Naive thymus-derived CD8-positive, alpha-beta T cell (primary cell): ENCODE measurements at regions not wholly inside any gene's neighbourhood (a gene's known extent, or its start where the extent isn't known, plus 50 kb on each side); places are given as distances from the start of the nearest gene placed in this dataset.

Experiments used
- ATAC-seq, 2 donors: fragments of 150-1000 bp; cut with Tn5 transposase in 1 of 2; sonication (Bioruptor Pico), chemical (Tn5 transposase) in 1 of 2; 1 replicate in 1 of 2; 2 replicates in 1 of 2; pipeline ENCODE4 v1.10.0; 2021; ENCODE audit warnings: mild to moderate bottlenecking in 2 of 2, moderate library complexity in 2 of 2
- POLR2A ChIA-PET: fragments of 350-600 bp; sonication (Branson Sonifier 250); formaldehyde crosslinking; loops from one replicate; lab custom pipeline; 2021; ENCODE audit warnings: antibody characterized with exemption; lab: Charles Lee
- DNase-seq, 10 donors: peaks; one replicate each; pipeline versions ENCODE4 v3.0.0 to v3.0.0-alpha.2; 2020 to 2022
- H3K27ac Mint-ChIP-seq, 10 donors: one replicate each; pipeline ENCODE4 v1.8.0; 2020 to 2022; ENCODE audit warnings: mild to moderate bottlenecking in 10 of 10, mixed read lengths in 10 of 10, moderate library complexity in 4 of 10, inconsistent platforms in 1 of 10
- H3K27me3 Mint-ChIP-seq, 5 donors: one replicate each; pipeline ENCODE4 v1.8.0; 2021 to 2022; ENCODE audit warnings: mixed read lengths in 5 of 5
- H3K36me3 Mint-ChIP-seq, 3 donors: one replicate each; pipeline ENCODE4 v1.8.0; 2020 to 2022; ENCODE audit warnings: mixed read lengths in 3 of 3, mild to moderate bottlenecking in 2 of 3, inconsistent platforms in 1 of 3
- H3K4me1 Mint-ChIP-seq, 4 donors: one replicate each; pipeline ENCODE4 v1.8.0; 2021 to 2022; ENCODE audit warnings: mixed read lengths in 4 of 4
- H3K4me3 Mint-ChIP-seq, 10 donors: one replicate each; pipeline ENCODE4 v1.8.0; 2020 to 2022; ENCODE audit warnings: mild to moderate bottlenecking in 10 of 10, mixed read lengths in 10 of 10, moderate library complexity in 6 of 10, inconsistent platforms in 1 of 10
- H3K9me3 Mint-ChIP-seq, 9 donors: one replicate each; pipeline ENCODE4 v1.8.0; 2020 to 2022; ENCODE audit warnings: mixed read lengths in 9 of 9, mild to moderate bottlenecking in 3 of 9, inconsistent platforms in 1 of 9, moderate library complexity in 1 of 9

DNA sequence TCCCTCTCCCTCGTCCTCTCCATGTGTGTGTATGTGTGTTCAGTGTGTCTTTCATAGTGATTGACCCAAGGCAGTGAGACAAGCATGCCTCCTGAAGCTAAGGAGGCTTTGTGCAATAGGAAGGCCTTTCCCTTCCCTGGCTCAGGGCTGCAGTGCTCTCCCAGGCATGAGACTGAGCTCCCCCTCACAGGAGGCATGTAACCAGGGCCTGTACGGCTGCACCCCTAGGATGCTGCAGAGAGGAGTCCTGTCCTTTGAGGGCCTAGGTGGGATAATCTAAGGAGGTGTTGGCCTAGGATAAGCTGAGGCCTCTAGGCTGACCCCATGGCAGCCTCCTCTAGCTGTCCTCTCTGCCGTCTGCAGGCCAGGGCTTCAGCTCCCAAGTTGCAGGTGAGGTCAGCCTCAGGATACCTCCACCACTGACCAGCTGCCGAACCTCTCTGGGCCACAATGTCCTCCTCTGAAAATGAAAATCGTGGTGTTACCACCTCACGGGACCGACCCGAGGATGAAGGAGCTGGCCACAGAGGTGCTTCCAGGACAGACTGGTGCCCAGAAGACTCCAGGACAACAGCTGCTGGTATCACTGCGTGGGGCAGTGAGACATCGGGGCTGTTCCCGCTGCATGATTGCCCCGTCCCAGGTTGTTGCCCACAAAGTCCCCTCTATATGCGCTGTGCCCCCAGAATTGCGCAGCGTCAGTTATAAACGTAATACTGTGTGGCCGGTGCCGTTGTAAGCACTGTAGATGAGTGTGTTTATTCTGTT, 129.6 kb downstream of the BARX1 start:
- POLR2A ChIA-PET, result no interaction called here
- Mint-ChIP-seq H3K9me3 (peaks cover 0 to 13% (median 0%) of the 10 kb centered on the region in 9 donors), H3K4me1 (peaks cover 6 to 17% (median 8%) of the 10 kb centered on the region in 4 donors), H3K36me3 (peaks cover 0 to 8% (median 0%) of the 10 kb centered on the region in 3 donors), H3K4me3 (no peak overlapping the region), H3K27me3 (peaks cover 21 to 95% (median 63%) of the 10 kb centered on the region in 5 donors), H3K27ac (no peak overlapping the region)
- DNase-seq (no peak), ATAC-seq (no peak)

DNA sequence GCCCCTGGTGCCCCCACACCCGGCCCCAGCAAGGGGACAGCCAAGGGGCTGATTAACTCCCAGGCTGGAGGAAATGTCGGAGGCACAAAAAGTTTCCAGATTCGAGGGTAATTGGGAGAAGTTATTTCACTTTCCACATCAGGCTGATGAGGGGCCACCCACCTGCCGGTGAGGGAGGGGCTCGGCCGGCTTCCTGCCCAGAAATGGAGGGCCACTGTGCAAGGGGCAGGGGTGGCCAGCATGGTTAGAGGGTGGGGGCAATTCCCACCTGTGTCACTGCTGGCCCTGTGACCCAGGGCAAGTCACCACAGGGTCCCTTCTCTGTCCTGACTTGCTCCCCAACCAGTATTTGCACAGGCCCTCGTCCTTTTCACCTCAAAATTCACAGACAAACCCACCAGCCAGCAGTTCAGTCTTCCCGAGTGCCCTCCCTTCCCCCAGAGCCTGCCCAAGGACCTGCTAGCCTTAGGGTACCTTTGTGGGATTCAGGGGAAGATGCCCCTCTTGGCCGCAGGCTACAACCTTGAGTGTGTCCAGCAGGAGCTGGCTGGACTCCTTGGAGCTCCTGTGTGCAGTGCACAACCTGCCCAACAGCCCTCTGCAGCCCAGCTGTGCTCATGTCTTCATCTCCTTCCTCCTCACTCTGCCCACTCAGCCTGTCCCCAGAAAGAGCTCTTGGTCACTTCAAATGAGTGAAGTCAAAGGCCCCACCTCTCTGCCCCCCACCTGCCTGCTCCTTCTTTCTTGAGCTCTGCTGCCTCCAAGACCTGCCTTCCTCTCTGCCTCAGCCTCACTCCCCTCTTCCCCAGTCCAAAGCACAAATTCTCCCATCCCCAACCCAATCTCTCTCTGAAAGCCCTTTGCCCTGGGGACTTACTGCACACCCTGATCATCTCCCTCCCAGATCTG, 130.5 kb downstream of the BARX1 start:
- POLR2A ChIA-PET, result no interaction called here
- Mint-ChIP-seq H3K36me3 (peaks cover 0 to 8% (median 0%) of the 10 kb centered on the region in 3 donors), H3K27me3 (peaks cover 25 to 95% (median 67%) of the 10 kb centered on the region in 5 donors)

DNA sequence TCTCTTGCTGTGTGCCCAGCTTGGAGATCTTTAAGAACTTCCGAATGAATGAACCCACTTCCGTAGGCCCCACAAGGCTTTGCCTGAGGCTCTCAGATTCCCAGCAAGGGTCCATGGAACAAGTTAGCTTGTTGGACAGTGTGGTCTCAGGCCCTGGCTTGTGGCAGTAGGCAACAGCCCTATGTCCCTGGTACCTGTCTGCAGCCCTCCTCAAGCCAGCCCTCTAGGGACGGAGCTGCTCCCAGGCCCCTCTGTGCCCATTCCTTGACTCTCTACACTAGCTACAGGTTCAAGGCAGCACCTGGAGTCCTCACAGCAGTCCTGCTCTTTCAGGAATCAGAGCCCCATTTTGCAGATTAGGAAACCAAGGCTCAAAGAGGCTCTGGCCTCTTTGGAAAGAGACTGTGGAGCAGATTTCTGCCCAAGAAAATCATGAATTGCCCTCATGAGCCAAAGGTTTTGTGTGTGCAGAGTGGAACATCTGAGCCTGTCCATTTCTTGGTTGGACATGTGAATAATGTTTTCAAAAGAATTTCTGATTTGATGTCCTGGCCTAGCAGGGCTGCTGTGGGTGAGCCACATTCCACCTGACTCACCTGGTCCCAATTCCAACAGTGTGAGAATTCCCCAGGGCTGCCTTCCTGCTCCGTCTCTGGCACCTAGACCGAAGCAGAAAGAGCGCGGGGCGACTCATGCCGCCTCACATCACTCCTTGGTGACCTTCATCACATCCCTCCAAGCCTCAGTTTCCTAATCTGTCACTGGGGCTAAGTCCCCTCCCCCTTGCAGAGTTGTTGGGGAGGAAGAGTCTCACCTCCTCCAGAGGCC, 131.7 kb downstream of the BARX1 start:
- Mint-ChIP-seq H3K27me3 (peaks cover 19 to 90% (median 61%) of the 10 kb centered on the region in 5 donors), H3K4me3 (no peak overlapping the region), H3K36me3 (peaks cover 0 to 8% (median 0%) of the 10 kb centered on the region in 3 donors), H3K9me3 (peaks cover 0 to 13% (median 0%) of the 10 kb centered on the region in 9 donors), H3K4me1 (peaks cover 6 to 17% (median 8%) of the 10 kb centered on the region in 4 donors), H3K27ac (no peak overlapping the region)
- POLR2A ChIA-PET, result no interaction called here
- DNase-seq, result no peak
- no peak for ATAC-seq

More for the DNA sequence above, 130.5 kb downstream of the BARX1 start:
- Mint-ChIP-seq H3K4me3 (no peak overlapping the region), H3K27ac (peak overlapping the region in 1 of 10 donors; percentile 71), H3K4me1 (peaks cover 6 to 17% (median 8%) of the 10 kb centered on the region in 4 donors), H3K9me3 (peaks cover 0 to 13% (median 0%) of the 10 kb centered on the region in 9 donors)
- DNase-seq, result no peak
- ATAC-seq, result no peak

DNA sequence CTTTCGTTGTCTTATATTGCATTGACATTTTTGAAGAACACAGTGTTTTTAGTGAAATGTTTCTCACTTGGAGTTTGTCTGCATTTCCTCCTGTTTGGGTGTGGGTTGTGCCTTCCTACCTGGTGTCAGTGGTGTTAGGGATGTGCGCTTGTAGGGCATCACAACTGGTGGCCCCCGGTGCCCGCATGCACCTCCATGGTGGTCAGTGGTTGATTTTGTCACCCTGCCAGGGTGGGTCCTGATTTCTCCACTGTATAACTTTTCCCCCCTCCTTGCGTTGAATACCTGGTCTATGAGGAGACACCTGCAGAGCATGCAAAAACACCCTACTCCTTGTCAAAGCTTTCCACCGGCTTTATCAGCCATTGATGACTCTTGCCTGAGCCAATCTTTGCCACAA, 132.9 kb downstream of the BARX1 start:
- Mint-ChIP-seq H3K27ac (no peak overlapping the region), H3K27me3 (peaks cover 19 to 90% (median 70%) of the 10 kb centered on the region in 5 donors), H3K9me3 (peaks cover 0 to 13% (median 0%) of the 10 kb centered on the region in 9 donors), H3K4me1 (peaks cover 6 to 12% (median 8%) of the 10 kb centered on the region in 4 donors), H3K36me3 (peaks cover 0 to 8% (median 0%) of the 10 kb centered on the region in 3 donors), H3K4me3 (no peak overlapping the region)
- ATAC-seq (no peak), DNase-seq (no peak)
- POLR2A ChIA-PET, result interaction anchor here (0.6 kb wide), 1 partner anchor 12 kb away, joined by 6 read pairs; no protein-coding TSS in a partner anchor

DNA sequence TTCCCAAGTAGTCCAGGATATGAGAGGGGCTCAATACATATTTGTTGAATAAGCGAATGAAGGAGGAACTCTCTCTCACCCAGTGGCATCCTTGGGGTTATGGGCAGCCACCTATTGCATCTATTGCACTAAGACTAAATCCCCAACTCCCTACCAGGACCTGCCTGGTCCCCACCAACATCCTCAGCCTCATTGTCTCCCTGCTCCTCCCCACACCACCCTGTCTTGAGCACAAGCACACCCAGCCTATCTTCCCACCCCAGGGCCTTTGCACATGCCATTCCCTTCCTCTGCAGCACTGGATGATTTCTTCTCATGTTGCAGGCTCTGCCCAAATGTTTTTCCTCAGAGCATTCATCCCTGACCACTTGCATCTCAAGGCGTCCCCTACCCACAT, 133.8 kb downstream of the BARX1 start:
- DNase-seq (no peak), ATAC-seq (no peak)
- no peak overlapping the region for H3K4me3 Mint-ChIP-seq
- H3K4me1 Mint-ChIP-seq, result peaks cover 2 to 3% (median 2%) of the 10 kb centered on the region in 4 donors
- no peak overlapping the region for H3K27ac Mint-ChIP-seq
- POLR2A ChIA-PET, result no interaction called here
- H3K27me3 Mint-ChIP-seq, result peaks cover 20 to 90% (median 69%) of the 10 kb centered on the region in 5 donors
- peaks cover 0 to 13% (median 0%) of the 10 kb centered on the region in 9 donors for H3K9me3 Mint-ChIP-seq
- H3K36me3 Mint-ChIP-seq, result peaks cover 0 to 8% (median 0%) of the 10 kb centered on the region in 3 donors

DNA sequence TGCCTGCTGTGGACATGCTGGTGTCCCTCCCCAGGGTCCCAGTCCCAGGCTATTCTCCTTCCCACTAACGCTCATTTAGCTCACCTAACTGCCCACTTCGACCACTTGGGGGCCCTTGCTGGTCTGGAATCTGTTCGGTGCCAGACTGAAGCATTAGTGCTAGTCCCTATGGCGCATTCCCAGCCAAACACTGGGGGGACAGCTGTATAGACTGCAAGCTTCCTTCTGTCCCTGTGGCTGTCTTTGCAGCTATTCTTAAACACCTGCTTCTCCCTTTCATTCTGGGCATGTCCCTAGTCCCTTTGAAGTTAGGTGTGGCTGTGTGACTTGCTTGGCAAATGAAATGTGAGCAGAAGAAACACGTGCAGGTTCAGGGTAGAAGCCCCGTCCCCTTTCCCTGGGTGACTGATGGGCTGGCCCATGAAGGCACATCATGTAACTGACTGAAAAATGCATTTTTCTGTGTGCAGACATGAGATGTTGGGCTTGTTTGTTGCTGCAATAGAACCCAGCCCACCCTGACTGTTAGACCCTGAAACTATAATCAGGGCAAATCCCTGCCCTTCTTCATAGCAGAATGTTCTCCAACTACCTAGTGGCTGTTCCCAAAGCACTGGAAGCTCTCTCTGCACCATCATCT, 134.4 kb downstream of the BARX1 start:
- peak overlapping the region in 1 of 10 donors; percentile 74 for H3K27ac Mint-ChIP-seq
- peaks cover 0 to 8% (median 0%) of the 10 kb centered on the region in 3 donors for H3K36me3 Mint-ChIP-seq
- peaks cover 0 to 13% (median 0%) of the 10 kb centered on the region in 9 donors for H3K9me3 Mint-ChIP-seq
- H3K27me3 Mint-ChIP-seq, result peaks cover 18 to 90% (median 64%) of the 10 kb centered on the region in 5 donors
- no peaks in the 10 kb centered on the region for H3K4me1 Mint-ChIP-seq
- no peak overlapping the region for H3K4me3 Mint-ChIP-seq
- DNase-seq (no peak), ATAC-seq (no peak)
- POLR2A ChIA-PET, result no interaction called here

DNA sequence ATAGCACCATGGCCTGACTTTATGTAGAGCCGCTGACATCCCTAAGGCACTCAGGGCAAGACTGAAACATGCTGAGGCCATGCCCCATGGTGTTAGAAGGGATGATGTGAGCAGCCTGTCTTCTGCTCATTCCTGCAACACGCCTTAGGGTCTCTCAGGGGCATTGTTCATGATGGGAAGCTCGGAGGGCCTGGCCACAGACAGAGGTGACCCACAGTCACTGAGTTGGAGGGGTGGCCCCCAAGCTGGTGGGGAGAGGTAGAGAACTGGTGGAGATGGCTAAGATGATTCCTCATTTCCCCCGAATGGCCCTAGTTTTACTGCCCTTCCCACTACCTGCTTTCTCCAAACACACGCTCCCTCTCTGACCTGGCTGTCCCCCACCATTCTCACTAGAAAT, 135.2 kb downstream of the BARX1 start:
- Mint-ChIP-seq H3K36me3 (peaks cover 0 to 8% (median 0%) of the 10 kb centered on the region in 3 donors), H3K27me3 (peaks cover 19 to 90% (median 60%) of the 10 kb centered on the region in 5 donors)

DNA sequence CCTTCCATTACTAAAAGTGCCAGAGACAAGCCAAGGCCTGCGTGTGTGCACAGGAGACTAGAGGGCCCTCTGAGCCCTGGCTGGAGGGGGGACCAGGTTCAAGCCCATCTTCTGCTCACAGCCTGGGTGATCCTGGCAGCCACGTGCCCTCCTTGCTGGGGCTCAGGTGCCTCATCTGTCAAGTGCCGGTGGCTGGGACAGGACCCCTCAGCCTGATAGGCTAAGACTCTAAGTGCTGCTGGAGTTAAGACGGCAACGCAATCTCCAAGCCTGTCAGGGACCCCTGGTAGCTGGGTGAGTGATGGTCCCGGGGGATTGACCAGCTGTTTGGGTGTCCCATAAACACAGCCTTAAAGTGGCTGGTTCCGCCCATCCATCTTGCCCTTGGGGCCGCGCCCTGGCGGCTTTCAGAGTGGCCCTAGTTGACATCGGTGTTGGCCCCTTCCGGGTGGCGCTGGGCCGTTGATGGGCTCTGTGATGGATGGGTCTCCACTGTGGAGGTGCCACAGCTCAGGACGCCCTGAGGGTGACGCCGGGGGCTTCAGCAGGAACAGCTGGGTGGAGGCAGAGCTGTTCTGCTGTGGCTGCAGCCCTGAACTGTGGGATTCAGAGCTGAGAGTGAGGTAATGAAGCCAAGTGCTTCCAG, 136.2 kb downstream of the BARX1 start:
- ATAC-seq (no peak), DNase-seq (no peak)
- Mint-ChIP-seq H3K9me3 (peaks cover 0 to 13% (median 0%) of the 10 kb centered on the region in 9 donors), H3K4me1 (no peaks in the 10 kb centered on the region), H3K27me3 (peaks cover 19 to 90% (median 59%) of the 10 kb centered on the region in 5 donors), H3K4me3 (no peak overlapping the region), H3K27ac (no peak overlapping the region), H3K36me3 (peaks cover 0 to 8% (median 0%) of the 10 kb centered on the region in 3 donors)
- POLR2A ChIA-PET, result no interaction called here

More for the DNA sequence above, 135.2 kb downstream of the BARX1 start:
- no peak overlapping the region for H3K4me3 Mint-ChIP-seq
- POLR2A ChIA-PET, result no interaction called here
- DNase-seq (no peak), ATAC-seq (no peak)
- peaks cover 0 to 13% (median 0%) of the 10 kb centered on the region in 9 donors for H3K9me3 Mint-ChIP-seq
- peak overlapping the region in 1 of 10 donors; percentile 31 for H3K27ac Mint-ChIP-seq
- no peaks in the 10 kb centered on the region for H3K4me1 Mint-ChIP-seq

DNA sequence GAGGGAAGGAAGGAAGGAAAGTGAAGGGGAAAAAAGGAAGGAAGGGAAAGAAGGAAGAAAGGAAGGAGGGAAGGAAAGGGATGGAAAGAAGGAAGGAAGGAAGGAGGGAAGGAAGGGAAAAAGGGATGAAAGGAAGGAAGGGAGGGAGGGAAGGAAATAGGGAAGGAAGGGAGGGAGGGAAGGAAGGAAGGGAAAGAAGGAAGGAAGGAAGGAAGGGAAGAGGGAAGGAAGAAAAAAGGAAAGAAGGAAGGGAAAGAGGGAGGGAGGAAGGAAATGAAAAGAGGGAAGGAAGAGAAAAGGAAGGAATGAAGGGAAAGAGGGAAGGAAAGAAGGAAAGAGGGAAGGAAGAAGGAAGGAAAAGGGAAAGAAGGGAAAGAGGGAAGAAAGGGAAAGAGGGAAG, 136.9 kb downstream of the BARX1 start:
- Mint-ChIP-seq H3K36me3 (peaks cover 0 to 8% (median 0%) of the 10 kb centered on the region in 3 donors), H3K27ac (no peak overlapping the region)

DNA sequence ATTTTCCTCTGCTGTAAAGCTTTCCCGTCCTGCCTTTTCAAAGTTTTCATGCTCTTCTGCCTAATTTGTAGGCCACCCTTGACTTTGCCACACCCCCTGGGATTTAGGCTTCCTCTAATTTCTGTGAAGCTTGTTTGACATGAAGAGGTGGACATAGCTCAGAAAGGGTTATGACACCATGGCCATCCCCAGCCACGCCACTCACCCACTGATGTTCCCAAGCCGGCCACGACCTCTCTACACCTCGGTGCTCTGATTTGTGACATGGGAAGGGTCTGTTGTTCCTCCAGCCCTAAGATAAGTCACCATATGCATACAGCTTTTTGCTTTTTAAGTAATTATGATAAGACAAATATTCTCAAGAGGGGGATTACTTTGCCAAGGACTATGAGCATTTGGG, 139.5 kb downstream of the BARX1 start:
- peaks cover 19 to 68% (median 47%) of the 10 kb centered on the region in 5 donors for H3K27me3 Mint-ChIP-seq
- ATAC-seq, result no peak
- H3K4me1 Mint-ChIP-seq, result no peaks in the 10 kb centered on the region
- H3K27ac Mint-ChIP-seq, result no peak overlapping the region
- no peaks in the 10 kb centered on the region for H3K36me3 Mint-ChIP-seq
- peaks cover 0 to 3% (median 0%) of the 10 kb centered on the region in 9 donors for H3K9me3 Mint-ChIP-seq
- no peak overlapping the region for H3K4me3 Mint-ChIP-seq
- no peak for DNase-seq
- POLR2A ChIA-PET, result no interaction called here

More for the DNA sequence above, 136.9 kb downstream of the BARX1 start:
- Mint-ChIP-seq H3K27me3 (peaks cover 23 to 90% (median 65%) of the 10 kb centered on the region in 5 donors), H3K9me3 (peaks cover 0 to 13% (median 2%) of the 10 kb centered on the region in 9 donors), H3K4me1 (no peaks in the 10 kb centered on the region), H3K4me3 (no peak overlapping the region)
- no peak for ATAC-seq
- DNase-seq, result no peak
- POLR2A ChIA-PET, result no interaction called here

DNA sequence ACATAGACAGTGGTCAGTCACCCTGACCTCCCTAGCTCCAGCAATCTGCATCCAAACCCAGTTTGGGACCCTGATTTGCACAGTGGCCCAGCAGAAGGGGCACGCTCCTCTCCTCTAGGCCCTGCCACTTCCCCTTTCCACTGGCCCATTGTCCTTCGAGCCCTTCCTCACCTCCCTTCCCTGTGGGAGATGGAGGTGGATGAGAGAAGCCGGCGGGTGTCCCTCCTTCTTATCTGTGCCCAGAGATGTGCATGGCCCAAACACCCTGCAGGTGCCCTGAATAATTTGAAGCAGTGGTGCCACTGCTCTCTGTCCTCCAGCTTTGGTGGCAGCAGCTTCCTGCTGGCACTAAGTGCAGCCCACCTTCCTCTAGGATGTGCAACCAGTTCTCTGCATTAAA, 140.0 kb downstream of the BARX1 start:
- POLR2A ChIA-PET, result no interaction called here
- Mint-ChIP-seq H3K36me3 (no peaks in the 10 kb centered on the region), H3K4me1 (no peaks in the 10 kb centered on the region), H3K27ac (peak overlapping the region in 1 of 10 donors; percentile 17), H3K4me3 (no peak overlapping the region), H3K27me3 (peaks cover 16 to 62% (median 41%) of the 10 kb centered on the region in 5 donors), H3K9me3 (peaks cover 0 to 3% (median 0%) of the 10 kb centered on the region in 9 donors)
- ATAC-seq (no peak), DNase-seq (no peak)
